HG03175 (cell line): ENCODE measurements at regions not wholly inside any gene's neighbourhood (a gene's known extent, or its start where the extent isn't known, plus 50 kb on each side); places are given as distances from the start of the nearest gene placed in this dataset.

Source experiments
- ATAC-seq: cut with Tn5 transposase; IDR thresholded peaks from one replicate; pipeline ENCODE4 v1.9.1; 2021; ENCODE audit warnings: mild to moderate bottlenecking, moderate library complexity; ENCODE audit not compliant: unreplicated experiment

DNA sequence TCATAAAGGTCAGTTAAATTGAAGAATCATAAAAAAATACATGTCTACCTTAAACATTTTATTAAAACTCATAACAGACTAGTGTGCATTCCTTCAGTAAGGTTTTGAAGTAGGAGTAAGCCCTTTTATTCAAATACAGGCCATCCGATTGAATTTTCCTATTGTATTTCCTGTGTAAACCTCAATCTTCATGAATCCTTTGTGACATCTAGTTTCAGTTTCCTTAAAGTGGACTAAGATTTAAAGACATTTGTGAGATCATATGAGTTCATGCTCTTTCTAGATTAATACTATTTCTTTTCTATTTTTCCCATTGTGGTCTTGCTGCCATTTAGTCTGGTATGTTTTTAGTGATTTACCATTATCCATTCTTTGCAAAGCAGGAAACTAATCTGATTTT is 644.7 kb upstream of the BOD1L1 start:
- no peak for ATAC-seq

DNA sequence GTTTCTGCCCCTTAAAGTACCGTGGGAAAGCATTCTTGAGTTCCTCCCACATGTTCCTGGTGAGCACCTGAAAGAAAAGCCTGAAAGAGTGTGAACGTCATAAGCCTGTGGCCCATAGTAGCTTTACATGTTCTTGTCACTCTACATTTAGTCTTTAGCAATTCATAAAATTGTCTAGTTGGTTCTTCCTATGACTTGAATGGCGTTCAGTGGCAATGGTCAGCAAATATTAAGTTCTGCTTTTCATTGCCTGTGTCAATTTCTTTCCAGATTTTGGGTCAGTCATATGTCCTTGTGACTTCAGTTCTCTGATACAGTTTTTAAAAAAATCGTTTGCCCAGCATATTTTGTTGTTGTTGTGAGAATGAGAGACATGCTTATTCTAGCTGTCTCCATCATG is 650.0 kb upstream of the BOD1L1 start:
- ATAC-seq, result no peak

DNA sequence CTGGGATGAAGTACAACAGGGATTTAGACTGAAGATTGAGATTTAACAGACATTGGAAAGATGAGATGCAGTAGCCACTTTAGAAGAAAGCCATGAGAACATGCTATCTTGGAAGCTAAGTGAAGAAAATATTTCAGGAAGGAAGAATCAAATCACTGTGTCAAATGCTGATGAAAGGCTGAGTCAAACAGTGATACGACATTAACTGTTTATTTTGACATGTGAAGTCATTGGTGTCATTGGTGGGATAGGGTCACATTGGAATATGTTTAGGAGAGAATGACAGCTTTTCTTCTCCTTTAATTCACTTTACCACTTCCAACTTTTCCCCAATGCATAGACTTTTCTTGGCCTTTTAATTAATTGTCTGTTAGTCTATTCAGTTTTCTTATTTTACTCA is 653.0 kb upstream of the BOD1L1 start:
- ATAC-seq, result no peak

DNA sequence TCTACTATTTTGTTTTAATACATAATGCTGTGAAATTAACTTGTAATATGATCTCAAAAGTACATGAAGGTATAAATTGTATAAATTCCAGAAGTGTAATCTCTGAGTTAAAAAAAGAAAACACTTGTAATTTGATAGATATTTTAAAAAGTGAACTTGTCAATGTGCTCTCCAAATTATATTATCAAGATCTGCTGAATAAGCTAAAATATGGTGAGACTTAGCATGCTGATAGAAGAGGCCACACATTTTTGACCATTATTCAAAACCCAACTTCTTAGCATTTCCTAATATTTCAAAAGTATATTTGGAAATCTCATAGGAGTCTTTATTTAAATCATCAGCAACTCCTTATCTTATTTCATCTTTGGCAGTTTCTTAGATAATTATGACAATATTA is 657.1 kb upstream of the BOD1L1 start:
- ATAC-seq, result no peak

DNA sequence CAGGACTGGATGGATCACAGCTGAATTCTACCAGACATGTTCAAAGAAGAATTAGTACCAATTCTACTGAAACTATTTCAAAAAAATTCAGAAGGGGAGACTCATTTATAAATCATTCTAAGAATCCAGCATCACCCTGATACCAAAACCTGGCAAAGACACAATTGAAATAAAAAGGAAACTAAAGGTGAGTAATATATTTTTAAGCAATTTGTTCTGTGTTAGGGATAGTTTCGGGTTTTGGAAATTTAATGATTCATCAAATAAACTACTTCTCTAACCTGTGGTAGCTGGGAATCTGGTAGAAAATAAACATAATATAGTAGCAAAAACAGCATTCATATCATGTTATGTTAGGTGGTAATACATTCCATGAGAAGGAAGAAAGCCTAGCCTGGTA is 662.2 kb upstream of the BOD1L1 start:
- no peak for ATAC-seq

DNA sequence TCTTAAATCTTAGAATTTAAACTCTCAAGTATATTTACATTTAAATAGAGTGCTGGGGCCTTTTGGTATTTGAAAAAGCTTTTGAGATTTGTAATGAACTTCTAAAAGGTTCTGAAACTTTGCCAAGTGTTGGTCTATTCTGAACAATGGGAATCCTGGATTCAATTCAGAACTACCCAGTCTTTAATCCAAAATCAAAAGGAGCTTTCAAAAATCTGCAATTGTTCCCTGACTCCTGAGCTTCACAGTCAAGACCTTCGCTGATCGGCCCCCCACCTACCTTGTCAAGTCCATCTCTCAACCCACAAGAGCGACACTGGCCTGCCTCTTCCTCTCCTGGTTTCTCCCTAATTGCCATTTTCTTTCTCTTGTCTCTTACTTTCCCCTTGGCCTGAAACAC is 666.1 kb upstream of the BOD1L1 start:
- no peak for ATAC-seq

DNA sequence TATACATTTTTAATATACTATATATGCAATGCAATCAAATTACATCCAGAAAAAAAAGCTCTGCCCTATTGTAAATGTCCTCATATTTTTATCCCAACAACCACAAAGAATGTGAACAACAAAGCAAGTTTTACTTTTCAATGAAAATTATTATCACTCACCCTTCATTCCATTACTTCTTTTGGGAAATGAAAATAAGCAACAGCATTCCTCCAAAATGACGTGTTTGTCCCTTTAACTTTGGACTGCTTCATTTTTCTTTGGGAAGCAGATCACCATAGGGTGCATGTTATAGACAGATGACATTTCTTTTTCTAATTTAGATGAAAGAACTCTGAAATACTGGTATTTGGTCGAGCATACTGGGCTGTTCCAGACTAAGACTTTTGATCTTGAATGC is 667.1 kb upstream of the BOD1L1 start:
- ATAC-seq, result no peak

DNA sequence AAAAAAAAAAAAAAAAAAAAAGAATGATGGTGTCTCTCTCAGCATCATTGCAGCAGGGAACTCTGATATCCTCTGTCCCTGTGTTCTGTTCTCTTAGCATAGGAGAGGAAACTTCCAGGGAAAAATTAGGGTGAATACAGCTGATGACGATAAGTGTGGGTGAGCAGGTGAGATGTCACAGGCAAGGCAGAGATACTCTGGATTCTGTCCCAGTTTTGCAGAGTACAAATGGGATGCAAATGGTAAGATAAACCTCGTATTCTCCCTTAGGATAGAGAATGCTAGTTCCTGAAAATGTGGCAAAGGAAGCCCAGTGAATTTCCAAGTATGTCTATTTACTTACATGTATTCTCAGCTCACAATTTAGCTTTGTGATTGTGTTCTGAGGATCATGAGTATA is 671.6 kb upstream of the BOD1L1 start:
- ATAC-seq, result no peak

DNA sequence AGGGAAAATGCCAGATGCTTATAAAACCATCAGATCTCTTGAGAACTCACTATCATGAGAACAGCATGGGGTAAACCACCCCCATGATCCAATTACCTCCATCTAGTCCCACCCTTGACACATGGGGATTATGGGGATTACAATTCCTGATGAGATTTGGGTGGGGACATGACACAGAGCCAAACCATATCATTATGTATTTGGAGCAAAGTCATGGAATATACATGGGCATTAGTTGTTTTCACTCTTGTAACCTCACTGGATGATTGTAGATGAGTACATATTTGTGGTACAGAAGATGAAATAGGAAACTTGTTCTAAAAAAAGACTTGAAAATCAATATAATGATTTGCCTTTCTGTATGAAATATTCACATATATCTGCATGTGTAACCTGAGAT is 674.5 kb upstream of the BOD1L1 start:
- no peak for ATAC-seq

DNA sequence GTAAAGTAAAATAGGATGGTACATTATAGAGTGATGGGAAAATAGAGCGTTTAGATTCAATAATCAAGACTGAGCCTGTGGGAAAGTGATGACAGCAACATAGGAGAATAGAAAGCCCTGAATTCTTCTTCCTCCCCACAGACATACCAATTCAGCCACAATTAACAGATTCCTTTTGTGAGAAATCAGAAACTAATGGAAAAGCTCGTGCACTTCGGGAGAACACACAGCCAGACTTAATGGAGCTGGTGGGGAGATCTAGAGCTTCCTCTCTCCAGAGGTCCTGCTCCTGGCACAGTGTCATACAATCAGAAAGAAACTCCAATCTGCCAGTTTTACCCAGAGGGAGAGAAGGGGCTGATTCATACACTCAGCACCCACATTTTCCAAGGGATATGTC is 676.3 kb upstream of the BOD1L1 start:
- ATAC-seq, result no peak

DNA sequence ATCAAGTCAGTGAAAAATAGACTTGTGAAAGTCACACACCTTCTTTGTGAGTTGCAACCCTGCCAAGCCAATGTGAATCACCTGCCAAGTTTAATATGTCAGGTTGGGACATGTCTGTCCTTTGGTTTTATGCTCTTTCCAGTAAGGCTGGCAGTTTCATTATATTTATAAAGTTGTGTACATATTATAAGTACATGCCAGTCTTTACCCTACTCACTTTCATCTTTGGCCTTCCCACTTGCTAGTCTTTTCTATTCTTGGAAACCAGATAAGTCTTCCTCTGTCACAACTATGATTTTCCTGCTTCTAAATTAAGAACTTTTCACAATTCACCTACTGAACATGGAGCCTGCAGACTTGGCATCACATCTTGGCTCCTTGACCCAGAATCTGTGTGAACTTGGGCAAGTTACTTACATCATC is 680.7 kb upstream of the BOD1L1 start:
- no peak for ATAC-seq

DNA sequence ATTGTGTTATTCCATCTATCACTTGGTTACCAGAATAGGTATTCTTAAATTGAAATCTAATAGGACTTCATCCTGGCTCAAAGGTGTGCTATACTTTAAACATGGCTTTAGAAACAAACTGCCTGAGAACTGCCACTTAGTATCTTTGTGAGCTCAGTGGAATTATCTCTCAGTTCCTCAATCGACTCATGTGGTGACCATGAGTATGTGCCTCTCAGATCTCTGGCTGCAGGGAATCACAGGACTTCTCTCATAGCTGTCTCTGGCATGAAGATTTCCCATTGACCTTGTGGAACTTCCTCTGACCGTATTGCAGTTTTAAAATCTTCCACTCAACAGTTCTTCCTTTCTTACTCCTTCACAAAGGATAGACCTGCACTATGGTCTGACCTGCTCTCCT is 681.9 kb upstream of the BOD1L1 start:
- no peak for ATAC-seq

DNA sequence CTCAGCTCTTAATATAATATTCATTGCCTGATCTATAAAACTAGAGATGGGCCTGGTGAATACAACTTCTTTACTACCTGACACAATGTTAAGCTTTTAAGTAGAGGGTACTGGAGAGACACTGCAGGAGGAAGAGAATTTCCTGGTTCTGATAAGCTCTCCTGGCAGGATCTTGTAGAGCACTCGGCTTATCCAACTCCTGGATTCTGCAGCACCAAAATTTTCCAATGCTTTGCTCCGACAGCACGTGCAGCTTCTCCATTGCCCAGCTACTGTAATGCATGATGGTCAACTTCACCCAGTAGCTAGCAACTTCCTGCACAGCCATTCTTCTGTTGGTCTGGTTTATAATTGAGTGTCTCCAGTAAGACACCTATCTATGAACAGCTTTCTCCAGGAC is 686.2 kb upstream of the BOD1L1 start:
- no peak for ATAC-seq

DNA sequence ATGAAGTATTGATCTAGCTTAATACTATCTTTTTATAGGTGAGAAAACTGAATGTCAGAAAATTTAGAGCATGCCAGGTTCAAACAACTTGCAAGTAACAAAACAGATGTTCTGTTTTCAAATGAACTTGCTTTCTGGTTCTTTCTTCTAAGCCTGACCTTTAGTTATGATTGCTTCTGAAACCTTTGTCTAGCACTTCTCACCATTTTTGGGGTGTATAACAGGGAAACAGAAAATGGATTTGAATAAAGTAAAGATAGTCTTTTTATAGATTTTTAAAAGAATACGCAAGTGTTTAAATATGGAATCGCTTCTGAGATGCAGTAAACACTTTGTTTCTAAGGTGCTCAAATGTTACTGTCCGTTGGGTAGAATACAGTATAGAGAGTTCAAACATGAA is 687.2 kb upstream of the CPEB2 start:
- ATAC-seq, result no peak

DNA sequence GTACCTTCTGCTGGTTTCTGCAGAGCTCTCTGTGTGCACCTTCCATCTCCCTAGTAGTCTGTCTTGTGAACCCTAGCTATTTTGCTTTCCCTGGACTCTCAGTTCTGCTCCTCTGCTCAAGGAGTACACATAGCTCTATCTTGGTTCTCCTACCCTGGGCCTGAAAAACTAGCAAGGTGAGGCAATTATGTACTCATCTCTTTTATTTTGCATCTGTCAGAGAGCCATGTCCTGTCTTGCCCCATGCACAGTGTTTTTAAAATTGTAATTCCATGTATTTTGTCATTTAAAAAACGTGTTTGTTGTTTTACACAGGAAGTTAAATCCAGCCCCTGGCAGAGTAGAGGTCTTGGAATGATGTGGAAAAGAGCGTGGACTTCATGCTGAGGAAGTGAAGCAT is 684.9 kb upstream of the CPEB2 start:
- no peak for ATAC-seq

DNA sequence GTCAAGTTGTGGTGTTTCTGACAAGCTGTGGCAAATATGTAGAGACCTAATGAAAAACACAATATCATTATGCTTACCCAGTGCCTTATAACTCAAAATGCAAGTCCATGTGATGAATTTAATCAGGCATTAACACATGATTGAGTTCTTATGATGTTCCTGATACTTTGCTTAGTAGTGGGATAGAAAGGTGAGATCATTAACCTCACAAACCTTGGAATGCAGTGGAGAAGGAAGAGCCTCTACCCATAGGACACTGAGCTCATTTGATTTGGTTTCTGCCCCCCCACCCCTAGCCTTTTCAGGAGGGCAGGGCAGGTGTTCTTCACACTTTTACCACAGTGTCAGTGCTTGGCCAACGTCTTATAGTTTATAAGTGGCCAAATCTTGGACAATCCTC is 683.6 kb upstream of the CPEB2 start:
- no peak for ATAC-seq

DNA sequence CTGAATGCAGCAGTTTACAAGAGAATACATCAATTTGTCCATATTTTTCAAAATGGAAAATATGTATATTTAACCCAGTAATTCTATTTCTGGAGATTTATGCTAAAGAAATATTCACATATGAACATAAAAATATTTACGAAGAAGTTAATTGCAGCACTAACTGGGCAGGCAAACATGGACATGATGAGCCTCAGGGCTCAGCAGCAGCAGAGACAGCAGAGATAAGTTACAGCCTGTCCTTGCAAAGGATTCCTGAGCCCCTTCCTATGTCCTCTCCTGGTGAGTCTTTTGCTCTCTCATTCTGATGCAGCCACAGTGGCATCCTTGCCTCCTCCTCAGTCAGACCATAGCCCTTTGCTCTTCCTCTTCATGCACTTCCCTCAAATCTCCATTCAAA is 680.6 kb upstream of the CPEB2 start:
- no peak for ATAC-seq

DNA sequence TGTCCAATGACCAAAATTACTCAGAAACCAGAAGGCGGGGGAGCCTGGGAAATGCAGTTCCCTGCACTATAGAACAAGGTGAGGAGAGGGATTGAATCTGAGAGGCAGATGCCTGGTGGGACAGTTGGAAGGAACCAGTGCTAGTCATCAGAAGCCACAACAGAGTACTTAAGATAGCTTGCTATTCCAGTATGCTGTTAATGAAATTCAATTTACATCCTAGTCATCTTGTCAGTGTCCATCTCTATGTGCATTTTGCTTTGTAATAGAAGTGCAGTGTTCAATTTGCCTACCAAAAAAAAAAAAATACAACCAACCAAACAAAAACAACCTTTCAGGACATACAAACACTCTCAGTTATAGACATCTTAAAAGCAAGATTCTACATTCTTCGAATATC is 679.1 kb upstream of the CPEB2 start:
- no peak for ATAC-seq

DNA sequence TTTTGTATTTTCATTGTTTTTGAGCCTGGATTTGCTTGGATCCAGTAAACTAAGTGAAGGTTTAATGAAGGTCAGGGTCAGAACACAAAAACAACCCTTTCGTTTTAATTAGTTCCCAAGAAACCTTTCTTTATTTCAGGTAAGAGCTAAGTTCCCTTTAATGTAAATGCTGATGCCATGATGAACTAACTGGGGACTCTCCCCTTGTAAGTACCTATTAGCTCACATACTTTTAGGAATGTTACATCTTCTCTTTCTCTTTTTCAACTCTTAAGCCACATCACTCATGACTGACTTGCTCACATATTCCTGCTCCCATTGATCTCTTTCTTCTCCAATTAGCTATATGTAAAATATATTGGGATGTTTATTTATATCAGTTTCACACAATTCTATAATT is 673.1 kb upstream of the CPEB2 start:
- no peak for ATAC-seq

DNA sequence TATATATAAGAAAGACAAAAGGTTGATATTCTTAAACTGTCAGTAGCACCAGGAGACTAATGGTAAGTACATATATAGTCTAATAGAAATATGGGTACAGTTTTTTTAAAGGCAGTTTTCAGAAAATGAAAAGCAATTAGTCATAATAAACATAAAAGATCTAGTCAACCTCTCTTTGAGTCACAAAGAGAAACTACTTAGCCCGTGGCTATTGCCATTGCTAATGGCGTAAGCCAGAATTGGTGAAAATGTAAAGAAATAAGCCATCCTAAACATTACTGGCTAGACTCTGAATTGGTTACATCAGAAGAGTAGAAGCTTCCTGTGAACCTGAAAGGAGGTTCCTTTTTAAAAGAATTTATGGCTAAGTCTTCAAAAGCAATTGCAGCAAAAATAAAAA is 668.7 kb upstream of the CPEB2 start:
- no peak for ATAC-seq

DNA sequence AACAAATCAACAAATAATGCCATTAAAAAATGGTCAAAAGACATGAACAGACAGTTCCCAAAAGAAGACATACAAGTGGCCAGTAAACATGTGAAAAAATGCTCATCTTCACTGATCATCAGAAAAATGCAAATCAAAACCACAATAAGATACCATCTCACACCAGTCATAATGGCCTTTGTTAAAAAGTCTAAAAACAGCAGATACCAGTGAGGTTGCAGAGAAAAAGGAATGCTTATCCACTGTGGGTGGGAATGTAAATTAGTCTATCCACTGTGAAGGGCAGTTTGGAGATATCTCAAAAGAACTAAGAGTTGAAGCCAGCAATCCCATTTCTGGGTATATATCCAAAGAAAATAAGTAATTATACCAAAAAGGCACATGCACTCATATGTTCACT is 668.1 kb upstream of the CPEB2 start:
- no peak for ATAC-seq

DNA sequence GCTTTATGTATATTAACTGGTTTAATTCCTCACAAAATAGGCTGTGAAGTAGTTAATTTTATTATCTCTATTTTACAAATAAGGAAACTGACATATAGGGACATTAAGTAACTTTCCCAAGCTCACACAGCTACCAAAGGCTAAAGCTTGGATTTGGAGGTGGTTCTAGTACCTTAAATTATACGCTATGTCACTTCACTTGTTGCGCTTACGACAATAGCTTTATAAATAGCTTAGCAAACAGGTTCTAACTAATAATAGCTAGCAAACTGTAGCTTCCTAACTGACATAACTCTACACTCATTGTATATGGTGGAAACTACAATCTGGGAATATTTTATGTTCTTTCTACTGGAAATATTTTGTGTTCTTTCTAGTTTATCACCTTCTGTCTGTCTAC is 666.4 kb upstream of the CPEB2 start:
- ATAC-seq, result no peak

DNA sequence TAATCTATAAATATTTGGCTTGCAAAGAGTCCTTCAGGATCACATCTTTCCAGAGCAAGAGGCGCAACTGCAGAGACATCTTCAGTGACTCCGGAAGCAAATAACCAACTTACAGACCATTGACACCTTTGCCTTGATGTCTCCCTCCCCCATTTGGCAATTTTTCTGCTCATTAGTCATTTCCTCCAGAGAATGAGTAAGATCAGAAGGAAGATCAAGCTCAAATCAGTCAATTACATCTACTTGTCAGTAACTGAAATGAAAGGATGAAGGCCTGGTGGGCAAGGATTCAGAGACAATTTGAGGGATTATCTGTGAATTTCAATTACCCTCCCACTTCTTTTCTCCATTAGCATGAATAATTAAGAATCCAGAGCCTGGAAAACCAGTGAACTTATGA is 665.6 kb upstream of the CPEB2 start:
- ATAC-seq, result no peak

DNA sequence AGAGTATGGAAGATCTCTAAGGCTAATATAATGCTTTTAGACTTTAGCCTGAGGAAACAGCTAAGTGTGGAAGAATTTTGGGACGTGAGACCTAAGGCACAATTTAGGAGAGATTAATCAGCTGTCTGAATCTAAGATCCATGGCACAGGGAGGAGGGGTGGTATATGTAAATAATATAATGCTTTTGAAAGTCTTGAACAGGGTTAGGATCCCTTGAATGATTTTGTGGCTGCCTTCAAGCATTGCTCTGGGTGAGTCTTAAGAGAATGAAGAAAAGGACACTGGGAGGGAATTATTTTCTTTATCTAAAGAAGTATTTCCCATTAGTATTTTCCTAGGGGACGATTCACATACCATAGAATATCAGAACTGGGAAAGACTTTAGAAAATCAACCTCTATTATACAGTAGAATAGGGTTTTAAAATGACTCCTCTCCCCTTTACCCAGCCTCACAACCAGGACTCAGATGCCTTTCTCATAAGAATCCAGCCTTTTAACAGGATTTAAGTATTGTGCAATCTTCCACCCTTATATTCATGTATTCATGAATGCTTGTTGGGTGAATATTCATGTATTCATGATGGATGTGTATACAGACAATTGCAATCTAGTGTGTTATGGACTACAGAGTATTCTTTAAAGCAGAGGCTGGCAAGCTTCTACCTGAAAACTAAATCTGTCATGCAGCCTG is 664.2 kb upstream of the CPEB2 start:
- no peak for ATAC-seq
